DLD1 (cell line): ENCODE measurements at regions not wholly inside any gene's neighbourhood (a gene's known extent, or its start where the extent isn't known, plus 50 kb on each side); places are given as distances from the start of the nearest gene placed in this dataset.

Experiments
- in situ Hi-C: cut with HindIII; loops from 2 replicates; pipeline ENCODE4 v1.10.0; 2017; ENCODE audit warnings: low sequenced_read_pairs

DNA sequence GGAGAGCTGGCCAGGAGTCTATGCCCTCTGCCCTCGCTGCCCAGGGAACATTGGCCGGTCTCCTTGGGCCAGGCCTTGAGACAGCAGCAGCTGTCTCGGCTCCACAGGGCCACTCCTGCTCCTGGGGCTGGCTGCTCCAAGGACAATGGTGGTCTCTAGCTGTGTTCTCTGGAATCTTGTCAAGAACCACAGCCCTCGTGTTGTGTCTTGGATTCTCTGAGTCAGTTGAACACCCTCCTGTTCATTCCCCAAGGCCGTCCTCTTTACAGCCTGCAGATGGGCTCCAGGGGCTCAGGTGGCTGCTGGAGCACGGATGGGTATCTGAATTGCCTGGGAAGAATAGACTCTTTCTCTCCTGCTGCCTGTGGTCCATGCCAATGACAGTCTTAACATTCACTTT is 511.1 kb downstream of the GLRX3 start:
- in situ Hi-C loops = no loop called here

DNA sequence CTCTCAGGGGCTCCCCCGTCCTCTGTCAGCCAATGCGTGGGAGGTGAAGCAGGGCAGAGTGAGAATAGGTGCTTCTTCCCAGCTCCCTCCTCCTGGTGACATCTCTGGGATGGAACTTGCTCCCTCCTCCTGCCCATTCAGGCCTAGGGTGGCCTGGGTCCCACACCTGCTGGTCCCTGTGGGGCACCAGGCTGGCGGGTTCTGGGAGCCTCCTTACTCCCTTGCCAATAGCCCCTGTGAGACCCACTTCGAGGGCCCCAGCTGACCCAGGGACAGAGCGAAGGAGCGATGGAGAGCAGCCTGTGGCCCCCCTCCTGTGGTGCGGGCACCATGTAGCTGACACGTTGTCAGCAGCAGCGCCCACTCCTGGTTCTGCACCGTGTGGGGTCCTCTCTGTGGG is 512.6 kb downstream of the GLRX3 start:
- in situ Hi-C loops = no loop called here

DNA sequence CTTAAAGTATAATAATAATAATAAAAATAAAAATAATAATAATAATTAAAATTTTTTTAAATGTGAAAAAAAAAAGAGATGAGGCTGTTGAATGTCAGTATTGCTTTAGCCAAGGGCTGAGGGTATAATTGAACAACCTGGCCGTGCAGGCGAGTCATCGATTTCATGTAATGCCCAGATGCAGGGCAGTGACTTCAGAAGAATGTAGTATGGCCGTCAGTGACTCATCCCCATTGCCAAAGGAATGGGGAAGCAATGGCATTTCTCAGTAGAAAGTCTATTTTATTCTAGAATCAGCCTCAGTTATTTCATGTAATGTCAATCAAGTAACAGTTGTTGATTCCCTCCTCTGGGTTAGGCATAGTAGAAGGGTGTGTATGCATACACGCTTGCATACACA is 516.4 kb downstream of the GLRX3 start:
- in situ Hi-C loops = no loop called here

DNA sequence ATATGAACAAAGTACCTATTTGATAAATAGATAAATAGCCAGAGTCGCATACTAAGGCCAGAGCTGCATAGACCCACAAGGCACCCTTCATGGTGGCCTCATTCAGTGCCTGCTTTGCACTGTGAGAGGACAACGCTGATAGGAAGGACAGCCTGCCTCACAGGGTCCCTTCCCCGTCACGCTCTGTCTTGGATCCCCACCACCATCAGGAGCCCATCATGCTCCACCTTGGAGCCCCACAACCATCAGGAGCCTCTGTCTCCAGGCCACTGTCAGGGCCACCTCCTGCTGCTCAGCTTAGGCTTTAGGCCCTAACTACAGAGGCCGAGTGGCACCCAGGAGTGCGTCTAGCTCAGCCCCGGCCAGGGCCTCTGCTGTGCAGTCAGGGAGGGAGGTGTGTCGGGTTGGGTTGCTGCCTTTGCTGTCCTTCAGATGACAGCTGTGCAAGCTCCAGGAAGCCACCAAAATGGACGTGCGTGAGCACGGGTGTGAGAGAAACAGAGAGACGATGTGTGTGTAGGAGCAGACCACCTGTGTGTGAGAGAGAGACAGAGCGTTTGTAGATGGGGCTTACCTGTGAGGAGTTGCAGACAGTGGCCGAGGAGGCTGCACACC is 516.9 kb downstream of the GLRX3 start:
- in situ Hi-C loops = no loop called here

DNA sequence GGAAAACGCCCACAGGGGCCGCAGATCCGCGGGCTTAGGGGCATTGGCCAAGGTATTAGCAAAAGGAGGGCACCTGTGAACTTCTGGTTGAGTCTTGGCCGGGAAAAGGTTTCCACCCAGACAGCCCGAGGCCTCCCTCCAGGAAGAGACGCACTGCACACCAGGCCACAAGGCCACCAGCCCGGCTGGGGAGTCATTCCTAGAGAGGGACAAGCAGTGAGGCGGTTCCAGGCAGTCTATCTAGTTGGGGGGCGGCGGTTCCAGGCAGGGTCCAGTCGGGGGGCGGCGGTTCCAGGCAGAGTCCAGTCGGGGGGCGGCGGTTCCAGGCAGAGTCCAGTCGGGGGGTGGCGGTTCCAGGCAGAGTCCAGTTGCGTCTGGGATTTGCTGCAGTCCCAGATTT is 518.5 kb downstream of the GLRX3 start:
- in situ Hi-C loops = no loop called here

DNA sequence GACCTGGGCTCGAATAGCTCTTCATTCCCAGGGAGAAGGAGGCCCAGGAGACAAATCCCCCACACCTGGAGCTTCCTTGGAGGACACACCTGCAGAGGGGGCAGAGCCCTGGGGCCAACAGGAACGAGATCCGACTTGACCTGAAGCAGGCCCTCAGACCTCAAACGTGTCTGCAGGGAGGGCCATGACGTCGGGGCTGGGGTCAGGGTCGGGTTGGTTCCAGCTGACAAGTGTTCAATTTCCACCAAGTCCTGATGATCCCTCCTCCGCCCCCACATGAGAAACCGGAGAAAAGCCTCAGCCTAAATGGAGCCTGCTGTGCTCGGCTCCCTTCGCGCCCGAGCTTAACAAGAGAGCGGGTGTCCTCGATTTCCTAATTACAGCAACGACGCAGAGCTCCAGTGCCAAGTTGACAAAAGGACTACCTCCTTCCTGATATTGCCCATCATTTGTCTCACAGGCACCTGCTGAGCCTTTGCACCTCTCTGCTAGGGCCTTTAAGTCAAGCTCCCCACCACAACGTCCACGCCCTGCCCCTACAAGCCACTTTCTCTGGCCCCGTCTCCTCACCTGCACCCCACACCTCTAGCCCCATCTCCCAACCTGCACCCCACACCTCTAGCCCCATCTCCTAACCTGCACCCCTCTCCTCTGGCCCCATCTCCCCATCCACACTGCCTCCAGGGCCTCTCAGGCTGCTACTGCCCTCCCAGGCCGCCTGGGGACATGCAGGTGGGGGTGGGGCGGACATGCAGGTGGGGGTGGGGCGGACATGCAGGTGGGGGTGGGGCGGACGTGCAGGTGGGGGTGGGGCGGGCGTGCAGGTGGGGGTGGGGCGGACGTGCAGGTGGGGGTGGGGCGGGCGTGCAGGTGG is 519.4 kb downstream of the GLRX3 start:
- in situ Hi-C loops = no loop called here

DNA sequence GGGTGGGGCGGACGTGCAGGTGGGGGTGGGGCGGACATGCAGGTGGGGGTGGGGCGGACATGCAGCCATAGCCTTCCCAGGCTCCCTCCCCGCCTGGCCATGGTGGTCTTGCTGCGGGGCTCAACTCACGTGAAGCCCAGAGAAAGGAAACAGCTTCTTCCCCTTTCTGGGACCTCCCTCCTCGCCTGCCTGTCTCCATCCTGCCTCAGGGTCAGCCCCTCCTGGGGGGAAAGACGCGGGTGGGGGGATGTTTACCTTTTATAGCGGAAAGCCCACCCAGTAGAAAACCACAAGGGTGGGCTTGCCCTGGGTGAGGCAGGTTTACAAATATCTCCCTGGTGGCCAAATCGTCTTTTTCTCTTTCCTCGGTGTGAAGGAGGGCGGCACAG is 520.0 kb downstream of the GLRX3 start:
- in situ Hi-C loops = no loop called here

DNA sequence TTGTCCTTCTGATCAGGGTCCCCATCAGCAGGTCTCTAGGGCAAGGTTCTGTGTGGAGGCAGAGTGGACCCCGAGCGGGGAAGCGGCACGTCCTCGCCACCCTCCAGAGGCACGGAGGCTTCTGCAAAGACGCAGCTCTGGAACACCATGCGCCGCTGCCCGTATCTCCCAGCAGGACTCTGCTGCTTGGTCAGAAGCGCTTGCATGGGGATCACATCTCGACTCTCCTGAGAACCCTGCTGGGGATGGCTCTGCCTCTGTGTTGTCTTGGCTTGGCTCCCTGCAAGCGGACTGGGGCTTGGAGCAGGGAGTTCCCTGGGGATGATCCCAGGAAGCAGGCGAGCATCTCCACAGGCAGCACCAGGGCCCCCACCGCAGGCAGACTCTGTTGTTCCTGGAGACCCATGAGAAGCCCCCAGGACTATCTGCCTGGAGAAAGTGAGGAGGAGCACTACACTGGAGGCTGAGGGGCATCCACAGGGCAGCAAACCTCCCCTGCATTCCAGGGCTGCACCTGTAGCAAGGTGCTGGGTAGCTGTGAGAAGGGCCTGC is 520.5 kb downstream of the GLRX3 start:
- in situ Hi-C loops = no loop called here

DNA sequence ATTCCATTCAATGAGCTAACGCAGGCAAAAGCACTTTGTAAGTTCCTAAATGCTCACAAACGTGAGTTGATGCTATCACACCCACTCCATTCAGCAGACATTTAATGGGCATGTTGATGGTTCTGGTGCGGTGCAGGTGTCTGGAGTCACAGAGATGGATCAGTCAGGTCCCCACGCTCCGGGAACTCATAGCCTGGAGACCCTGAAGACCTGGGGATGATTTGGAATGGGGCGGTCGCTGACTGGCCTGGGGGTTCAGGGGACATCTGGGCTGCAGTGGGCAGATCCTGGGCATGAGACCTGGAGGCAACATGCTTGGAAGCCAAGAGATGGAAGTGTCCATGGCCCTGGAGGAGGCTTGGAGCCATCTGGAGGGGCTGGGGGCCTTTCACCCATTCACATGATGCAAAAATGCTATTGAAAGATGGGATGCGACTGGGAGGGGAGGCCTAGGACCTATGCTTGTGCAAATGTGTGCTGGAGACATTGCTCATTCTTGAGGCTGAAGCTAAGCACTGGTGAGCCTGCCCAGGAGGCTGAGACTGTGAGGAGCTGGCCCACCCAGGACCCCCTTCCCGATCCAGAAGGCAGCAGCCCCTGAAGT is 522.6 kb downstream of the GLRX3 start:
- in situ Hi-C loops = no loop called here

DNA sequence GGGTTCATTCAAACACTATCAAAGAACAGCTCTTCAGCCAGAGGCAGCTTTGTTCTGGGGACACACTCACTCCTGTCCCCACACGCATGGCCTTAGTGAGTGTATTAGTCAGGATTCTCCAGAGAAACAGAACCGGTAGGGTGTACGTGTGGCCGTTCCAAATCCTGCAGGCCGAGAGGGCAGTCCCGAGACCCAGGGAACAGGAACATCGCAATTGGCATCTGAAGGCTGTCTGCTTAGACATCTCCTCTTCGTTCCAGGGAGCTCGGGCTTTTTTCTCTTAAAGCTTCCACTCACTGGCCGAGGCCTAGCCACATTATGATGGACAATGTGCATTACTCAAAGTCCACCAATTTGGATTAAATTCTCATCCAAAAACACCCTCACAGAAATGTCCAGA is 523.3 kb downstream of the GLRX3 start:
- in situ Hi-C loops = no loop called here

DNA sequence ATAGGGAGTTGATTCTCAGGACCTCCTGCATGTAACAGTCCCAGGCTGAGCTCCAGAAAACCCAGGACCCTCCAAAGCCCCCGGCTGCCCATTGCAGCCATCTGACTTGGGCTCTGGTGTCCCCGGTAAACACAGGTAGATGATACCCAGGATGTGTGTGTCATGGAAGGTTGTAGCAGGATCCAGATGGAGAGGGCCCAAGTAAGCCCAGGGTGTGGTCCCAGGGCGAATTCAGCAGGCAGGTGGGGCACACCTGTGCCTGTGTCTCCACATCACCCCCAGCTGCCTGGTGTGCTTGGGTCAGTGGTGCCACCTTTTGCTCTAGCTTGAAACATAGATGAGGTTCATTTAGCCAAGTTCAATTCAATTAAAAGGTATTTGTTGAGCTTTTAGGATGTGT is 524.1 kb downstream of the GLRX3 start:
- in situ Hi-C loops = no loop called here

DNA sequence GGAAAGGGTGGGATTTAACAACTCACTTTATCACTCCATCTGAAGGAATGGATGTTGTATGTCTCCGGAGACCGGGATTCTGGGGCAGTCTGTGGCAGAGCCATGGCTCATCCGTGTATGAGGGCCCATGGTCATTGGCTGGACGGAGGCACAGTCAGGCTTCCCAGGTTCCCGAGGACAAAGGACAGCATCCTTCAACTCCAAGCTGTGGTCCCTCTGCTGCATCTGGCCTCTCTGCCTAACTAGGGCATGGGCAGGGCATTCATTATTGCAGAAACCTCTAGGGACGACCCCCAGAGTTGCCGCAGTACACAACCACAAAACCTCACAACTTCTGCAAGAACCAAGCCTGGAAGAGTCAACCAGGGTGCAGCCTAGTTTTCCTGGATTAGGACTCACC is 525.2 kb downstream of the GLRX3 start:
- in situ Hi-C loops = no loop called here

DNA sequence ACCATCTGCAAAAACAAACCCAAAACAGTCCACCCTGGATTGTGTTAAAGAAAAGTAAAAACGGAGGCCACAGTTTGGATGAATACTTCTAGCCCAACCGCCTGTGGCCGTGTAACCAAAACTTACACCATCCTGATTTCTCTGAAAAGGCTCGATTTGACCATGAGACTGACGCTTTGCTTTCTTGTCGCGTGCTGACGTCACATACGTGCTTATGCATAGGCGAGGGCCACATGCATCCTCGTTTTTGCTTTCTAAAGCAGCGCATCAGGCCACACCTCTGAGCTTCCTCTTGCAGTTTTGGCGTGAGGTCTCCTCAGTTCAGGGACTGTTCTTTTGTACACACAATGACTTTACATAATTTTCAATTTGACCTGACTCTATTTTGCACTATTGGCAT is 526.6 kb downstream of the GLRX3 start:
- in situ Hi-C loops = no loop called here

DNA sequence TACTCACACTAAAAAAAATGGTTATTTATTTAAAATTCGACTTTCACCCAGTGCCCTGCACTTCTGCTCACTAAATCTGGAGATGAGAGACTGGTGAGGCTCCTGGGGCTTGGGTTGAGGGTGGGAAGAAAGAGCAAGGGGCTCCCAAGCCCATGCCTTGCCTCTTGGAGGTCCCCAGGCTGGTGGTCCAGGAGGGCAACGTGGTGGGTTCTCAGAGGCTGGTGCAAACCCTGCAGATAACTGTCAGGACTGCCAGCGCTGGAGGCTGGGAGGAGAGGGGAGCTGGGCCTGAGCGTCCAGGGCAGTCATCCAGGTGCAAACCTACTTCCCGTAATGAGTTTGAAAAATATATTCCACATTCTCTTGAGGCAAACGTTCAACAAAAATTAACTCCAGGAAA is 528.3 kb downstream of the GLRX3 start:
- in situ Hi-C loops = no loop called here

DNA sequence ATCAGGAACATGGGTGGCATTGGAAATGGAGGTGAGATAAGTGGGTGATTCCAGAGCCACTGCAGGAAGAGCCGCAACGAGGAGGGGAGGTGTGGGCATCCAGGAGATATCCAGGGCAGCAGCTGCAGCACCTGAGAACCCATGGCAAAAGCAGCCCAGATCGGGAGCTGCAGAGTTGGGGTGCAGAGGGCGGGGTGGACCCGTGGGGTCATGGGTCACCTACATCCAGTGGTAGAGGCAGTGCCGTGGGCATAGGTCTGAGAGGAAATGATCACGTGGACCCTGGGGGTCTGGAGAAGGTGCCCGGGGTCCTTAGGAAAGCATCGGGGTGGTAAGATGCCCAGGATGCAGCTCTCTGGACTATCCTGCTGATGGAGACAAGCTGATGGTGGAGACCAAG is 530.0 kb downstream of the GLRX3 start:
- in situ Hi-C loops = no loop called here

DNA sequence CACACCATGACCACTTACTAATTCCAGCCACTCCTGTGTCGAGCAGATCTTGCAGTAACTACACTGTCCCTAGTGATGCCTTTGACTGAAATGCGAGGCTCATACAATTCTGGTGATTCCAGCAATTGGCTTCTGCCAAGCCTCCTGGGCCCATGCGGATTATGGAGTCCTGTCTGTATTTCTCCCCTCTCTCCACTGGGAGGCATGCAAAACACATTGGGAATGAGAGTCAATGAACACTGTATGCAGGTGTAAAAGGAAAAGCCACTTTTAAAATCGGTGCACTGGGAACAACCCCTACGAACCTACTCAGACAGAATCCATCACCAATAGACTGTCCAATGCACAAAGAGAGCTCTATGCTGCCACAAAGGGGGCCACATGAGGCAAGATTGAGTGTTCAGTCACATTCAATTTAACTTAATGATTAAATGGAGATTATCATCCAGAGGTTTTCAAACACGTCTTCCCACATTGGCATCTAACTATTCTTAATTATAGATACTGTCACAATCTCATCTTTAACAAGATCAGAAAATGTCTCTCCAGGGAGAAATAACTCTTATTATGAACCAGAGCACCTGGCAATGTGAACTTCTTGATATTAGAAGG is 550.6 kb downstream of the GLRX3 start:
- in situ Hi-C loops = no loop called here

DNA sequence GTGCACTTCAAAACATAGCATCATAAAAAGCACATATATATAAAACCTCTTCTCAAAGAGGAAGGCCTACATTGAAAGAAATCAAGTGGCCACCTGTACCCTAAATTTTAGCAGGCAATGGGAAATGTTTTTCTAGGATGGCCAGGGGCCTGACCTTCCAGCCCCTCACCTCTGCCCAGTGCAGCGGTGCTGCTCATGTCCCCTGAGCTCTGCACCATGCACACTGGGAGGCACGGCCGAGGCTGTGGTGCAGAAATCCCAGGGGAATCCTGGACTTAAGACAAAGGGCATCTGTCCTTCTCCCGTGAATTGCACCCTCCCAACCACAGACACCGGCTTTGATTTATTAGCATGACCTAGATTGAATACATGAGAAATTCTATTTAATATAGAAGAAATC is 551.4 kb downstream of the GLRX3 start:
- in situ Hi-C loops = no loop called here

DNA sequence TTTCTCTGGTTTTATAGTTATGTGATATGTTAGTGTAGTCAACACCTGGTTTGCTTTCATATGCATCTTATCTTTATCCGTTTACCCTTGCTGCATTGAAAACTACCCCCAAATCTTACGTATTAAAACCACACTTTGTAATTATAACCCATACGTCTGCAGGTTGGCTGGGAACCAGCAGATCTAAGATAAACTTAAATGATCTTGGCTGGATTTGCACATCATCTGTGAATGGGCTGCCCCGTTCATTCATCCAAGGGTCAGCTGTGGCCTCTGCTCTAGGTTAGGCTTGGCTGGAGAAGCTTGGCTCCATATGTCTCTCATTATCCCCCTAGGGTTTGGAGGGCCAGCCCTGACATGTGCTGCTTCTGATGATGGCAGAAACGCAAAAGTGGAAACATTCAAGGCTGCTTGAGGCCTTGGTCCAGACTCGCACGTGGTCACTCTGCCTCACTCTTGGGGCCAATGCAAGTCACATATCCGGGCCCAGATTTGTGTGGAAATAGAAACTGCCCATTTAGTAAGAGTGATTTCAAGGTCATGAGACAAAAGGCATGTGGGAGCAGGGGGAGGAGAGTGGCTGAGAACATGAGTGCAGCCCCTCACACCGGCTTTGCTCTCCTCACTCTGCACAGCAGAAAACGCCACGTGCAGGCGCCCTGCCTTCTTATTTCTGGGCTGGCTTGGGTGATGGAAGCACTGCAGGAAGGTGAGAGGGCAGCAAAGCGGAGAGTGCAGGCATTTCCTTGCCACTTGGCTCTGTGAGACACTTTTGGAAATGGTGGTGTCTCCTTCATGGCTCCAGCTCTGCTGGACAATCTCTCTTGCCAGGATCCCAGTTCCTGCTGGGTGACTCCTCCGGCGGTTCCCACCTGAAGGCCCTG is 553.8 kb downstream of the GLRX3 start:
- in situ Hi-C loops = no loop called here

DNA sequence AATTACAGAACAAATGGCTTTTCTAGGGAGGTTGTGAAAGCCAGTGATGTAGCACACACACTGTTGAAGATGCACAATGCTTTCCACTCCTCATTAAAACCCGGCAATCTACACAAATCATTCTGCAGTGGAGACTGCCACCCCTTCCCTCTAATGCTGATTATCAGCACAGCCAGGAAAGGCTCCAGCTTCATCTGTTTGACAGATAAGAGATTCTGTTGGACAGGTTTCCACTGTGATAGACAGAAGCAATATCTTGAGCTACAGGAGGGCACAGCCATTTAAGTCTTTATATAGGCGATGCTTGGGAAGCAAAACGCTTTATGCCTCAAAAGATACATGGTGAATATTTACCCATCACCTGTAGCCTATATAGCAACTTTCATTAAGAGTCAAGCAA is 555.6 kb downstream of the GLRX3 start:
- in situ Hi-C loops = no loop called here

DNA sequence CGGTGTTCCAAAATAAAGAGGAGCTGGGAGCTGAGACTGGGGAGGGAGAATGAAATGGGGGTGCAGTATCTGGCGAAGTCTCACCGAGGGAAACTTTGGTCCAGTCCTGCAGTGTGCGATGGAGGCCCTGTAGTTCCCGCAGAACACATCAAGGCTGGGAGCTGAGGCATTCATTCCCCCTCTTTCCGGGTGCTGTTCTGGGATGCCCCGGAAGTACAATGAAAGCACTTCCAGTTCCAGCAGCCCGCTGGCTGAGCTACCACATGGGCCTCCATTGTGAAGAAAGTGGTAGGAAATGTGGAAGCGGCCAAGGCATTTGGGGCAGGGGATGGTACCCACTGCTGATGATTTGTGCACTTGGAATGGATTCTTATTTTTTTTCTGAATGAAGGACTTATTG is 560.7 kb downstream of the GLRX3 start:
- in situ Hi-C loops = no loop called here
